SIG-M5 (cell line): ENCODE measurements at regions not wholly inside any gene's neighbourhood (a gene's known extent, or its start where the extent isn't known, plus 50 kb on each side); places are given as distances from the start of the nearest gene placed in this dataset.
"Not testable (repeated sequence)": the region's sequence is repeated elsewhere in the genome, so short reads cannot be mapped to it uniquely, and the experiment has no call there.

Source experiments
- DNase-seq: peaks from one replicate; lab custom pipeline; 2025; lab: John Stamatoyannopoulos, UW

DNA sequence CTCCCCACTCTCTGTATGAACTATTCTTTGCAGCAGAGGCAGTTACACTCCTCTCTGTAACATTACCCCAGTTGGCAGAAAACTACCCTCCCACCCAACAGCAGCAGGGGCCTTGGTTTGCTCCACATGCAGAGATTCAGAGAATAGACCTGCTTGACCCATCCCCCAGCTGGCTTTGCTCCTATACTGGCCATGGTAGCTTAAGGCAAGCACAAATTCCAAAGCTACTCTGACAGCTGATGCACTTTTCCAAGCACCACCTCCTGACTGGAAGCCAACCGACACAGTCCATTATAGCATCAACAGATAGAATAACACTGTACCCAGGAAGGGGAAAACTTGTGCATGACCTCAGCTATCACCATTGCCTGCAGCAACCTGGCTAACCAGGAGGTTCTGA, 846.5 kb upstream of the NCAM2 start:
- DNase-seq, result no peak

GRCh38 chr21:20163167-20163566, 835.0 kb upstream of the NCAM2 start:
- DNase-seq, result no peak

DNA sequence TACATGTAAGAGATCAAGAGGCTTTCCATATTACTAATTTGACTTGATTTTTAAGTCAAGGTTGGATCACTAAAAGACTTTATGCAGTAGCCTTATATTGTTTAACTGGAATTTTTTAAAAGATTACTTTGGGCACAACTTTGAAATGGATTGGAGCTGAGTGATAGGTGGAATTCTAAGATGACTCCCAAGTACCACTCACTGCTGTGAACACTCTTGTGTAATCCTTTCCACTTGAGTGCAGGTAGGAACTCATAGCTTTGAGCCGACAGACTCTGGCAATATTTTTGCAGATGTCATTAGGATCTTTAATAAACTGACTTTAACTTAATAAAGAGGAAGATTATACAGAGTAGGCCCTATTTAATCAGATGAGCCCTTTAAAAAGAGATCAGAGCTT, 831.1 kb upstream of the NCAM2 start:
- DNase-seq, result no peak

- DNase-seq, result no peak
Measured at GRCh38 chr21:20169812-20170576, 828.2 kb upstream of the NCAM2 start.

GRCh38 chr21:20186186-20186585, 812.0 kb upstream of the NCAM2 start:
- no peak for DNase-seq

GRCh38 chr21:20187028-20187427, 811.2 kb upstream of the NCAM2 start:
- no peak for DNase-seq

DNA sequence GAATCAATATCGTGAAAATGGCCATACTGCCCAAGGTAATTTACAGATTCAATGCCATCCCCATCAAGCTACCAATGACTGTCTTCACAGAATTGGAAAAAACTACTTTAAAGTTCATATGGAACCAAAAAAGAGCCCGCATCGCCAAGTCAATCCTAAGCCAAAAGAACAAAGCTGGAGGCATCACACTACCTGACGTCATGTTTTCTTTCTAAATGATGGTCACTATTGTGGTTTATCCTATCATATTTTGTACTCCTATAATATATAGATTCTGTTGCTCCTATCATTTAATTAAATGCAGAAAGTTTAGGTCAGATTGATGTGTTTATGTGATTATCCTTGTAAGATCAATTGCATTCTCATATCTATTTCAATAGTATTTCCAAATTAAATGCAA, 796.9 kb upstream of the NCAM2 start:
- DNase-seq, result not testable (repeated sequence)

DNA sequence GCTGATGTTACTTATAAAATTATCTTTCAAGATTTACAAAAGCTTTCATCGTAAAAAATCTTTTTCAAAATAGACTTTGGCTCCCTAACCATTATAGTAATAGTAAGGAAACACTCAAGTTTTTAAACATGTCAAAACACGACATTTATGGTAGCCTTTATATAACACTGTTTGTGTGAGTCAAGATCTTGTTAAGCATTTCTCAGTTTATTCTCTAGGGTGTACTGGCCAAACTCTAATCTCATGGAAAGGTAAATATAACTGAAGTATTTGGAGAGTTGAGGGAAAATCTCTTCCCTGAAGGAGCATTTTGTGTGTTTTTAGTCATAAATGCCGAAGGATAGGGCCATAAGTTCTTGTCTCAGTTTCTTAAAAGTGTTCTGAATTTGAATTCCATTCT, 790.9 kb upstream of the NCAM2 start:
- no peak for DNase-seq

DNA sequence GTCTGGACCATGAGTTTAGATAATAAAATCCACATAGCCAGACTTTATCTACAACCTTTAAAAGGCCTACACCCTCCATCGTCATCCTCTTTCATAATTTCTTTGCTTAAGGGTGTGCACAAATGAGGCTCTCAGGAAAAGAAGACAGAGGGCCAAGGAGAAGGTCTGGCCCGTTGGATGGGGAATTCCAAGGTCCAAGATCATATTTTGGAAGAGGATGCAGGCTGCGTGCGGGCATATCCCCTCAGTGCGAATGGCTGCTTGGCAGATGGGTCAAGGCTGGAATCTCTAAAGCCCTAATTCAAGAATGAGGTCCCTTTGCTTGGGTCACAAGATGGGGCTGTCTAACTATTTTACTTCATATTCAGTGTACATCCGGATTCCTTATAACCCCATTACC, 782.2 kb upstream of the NCAM2 start:
- no peak for DNase-seq

GRCh38 chr21:20220586-20220985, 777.6 kb upstream of the NCAM2 start:
- no peak for DNase-seq

DNA sequence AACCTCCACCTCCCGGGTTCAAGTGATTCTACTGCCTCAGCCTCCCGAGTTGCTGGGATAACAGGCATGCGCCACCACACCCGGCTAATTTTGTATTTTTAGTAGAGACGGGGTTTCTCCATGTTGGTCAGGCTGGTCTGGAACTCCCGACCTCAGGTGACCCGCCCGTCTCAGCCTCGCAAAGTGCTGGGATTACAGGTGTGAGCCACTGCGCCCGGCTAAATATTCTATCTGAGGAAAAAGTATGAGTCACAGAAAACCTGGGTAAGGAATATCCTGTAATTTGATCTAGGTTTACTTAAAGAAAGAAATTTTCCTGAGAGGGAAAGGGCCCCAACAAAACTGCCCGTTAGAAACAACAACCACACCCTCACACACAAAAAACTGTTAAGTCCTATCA, 776.2 kb upstream of the NCAM2 start:
- not testable (repeated sequence) for DNase-seq

GRCh38 chr21:20236649-20237048, 761.6 kb upstream of the NCAM2 start:
- not testable (repeated sequence) for DNase-seq

- DNase-seq, result no peak
Measured at GRCh38 chr21:20249401-20249800, 748.8 kb upstream of the NCAM2 start.

- DNase-seq, result no peak
Measured at GRCh38 chr21:20250337-20250736, 747.9 kb upstream of the NCAM2 start.

GRCh38 chr21:20253261-20253660, 744.9 kb upstream of the NCAM2 start:
- no peak for DNase-seq

- no peak for DNase-seq
Measured at GRCh38 chr21:20254964-20255363, 743.2 kb upstream of the NCAM2 start.

DNA sequence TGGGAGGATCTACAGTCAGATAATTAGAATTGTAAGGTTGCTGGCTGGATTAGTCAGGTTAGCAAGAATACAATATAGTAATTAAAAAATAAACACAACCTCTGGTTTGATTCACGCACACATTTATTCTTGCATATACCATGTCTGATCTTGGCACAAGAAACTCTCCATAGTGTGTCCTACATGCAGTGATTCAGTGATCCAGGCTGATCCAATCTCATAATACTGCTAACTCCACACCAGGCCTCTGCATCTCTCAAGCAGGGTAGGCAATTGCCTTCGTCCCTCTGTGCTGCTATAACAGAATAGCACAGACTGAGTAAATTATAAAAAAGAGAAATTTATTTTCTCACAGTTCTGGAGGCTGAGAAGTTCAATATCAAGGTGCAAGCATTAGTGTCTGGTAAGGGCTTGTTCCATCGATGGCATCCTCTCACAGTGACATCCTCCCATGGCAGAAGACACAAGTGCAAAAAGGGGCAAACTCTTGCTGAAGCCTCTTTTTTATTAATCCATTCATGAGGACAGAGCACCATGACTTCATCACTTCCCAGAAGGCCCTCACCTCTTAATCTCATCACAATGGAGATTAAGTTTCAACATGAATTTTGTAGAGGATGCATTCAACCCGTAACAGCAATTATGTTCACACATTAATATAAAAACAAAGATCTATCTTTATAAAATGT, 741.0 kb upstream of the NCAM2 start:
- no peak for DNase-seq

- DNase-seq, result no peak
Measured at GRCh38 chr21:20258542-20258941, 739.7 kb upstream of the NCAM2 start.

DNA sequence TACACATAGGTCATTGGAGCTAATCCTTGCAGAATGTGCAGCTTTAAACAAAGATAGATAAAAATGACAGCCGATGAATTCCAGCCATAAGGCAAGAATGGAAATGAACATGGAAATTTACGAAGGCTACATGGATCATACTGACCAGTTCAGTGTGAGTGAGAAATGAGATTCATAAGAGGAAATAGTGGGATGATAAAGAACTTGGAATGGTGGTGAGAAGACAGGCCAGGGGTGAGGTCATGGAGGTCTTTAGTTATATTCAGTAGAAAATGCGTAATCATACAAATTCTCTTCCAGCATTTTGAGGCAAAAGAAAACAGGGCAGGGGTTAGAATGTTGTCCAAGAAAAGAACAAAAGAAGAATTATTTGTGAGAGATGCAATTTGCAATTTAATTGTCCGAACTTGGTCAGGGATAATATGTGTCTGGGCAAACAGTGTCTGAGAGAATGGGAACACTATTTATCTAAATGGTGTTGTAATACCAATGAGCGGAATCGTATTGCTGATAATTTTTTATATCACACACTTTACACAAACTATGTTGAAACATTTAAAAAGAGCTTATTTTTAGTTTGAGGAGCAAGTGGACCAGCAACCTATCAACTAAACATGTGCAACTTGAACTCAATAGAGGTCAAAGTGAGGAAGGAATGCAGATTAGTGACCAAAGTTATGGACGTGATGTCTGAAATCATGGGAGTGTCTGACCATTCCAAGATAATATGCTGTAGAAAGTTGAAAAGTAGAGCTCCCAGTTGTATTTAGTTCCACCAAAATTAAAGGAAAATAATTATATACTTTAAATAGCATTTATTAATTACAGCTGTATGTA, 739.0 kb upstream of the NCAM2 start:
- no peak for DNase-seq

GRCh38 chr21:20260124-20260523, 738.1 kb upstream of the NCAM2 start:
- no peak for DNase-seq

DNA sequence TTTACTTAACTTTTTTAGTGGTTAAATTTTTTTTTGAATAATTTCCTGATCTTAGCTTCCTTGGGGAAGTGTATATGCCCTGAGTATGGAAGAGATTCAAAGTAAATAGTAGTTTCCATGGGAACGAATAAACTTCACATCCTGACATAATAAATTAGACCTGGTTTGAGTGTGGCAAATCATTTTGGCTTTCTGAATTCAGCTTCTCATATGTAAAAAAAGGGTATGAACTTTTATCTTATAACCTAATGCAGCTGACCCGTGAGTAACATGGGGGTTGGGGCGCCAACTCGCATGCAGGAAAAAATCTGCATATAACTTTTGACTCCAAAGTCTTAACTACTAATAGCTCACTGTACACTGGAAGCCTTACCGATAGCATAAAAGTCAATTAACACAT, 736.8 kb upstream of the NCAM2 start:
- no peak for DNase-seq

DNA sequence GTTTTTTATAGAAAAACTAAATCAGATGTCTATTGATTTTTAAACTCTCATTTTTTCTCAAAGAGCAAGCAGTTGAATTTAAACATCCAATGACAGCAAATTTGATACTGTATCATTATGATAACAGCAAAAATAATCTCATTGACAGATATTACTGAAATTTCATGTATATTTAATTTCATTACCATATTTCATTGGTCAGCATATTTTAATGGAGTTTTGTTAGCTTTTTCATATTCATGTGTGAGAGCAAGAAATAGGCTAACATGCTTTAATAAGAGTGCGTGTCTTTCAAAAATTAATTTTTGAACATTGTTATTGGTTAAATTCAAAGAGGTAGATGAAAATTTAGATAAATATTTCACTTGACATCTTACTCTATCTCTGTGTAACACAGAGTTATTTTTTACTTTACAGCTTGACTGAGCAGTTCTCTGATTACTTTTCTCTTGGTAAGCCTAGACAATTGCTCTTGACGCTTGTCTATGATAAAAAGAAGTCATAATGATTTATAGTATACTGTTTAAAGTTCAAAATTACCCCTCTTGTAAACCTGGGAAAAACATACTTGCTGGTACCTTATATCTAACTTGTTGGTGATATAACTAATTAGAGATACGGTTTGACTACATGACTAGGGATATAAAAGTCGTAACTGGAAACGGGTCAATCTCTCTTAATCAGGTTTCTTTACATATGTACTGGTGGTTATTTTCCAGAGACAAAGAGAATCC, 732.3 kb upstream of the NCAM2 start:
- DNase-seq, result no peak
